Gastrocnemius medialis (tissue), 4 donors: ENCODE measurements at regions not wholly inside any gene's neighbourhood (a gene's known extent, or its start where the extent isn't known, plus 50 kb on each side); places are given as distances from the start of the nearest gene placed in this dataset.

Source experiments
- ATAC-seq, 2 donors: fragments of 150-250 bp; one replicate each; pipeline ENCODE4 v1.9.1; 2016
- DNase-seq, 2 donors: peaks; one replicate each; pipeline ENCODE4 v3.0.0-alpha.2; 2019
- H3K27ac ChIP-seq, 4 donors: fragments of 200-600 bp; sonication (generic); 1 replicate in 1 of 4; 2 replicates in 3 of 4; pipeline ENCODE4 v1.5.1; 2016 to 2018; ENCODE audit warnings: mild to moderate bottlenecking in 2 of 4, moderate library complexity in 1 of 4
- H3K27me3 ChIP-seq, 3 donors: fragments of 200-600 bp; sonication (generic) in 2 of 3; 1 replicate in 1 of 3; 2 replicates in 2 of 3; pipeline versions ENCODE4 v1.5.1 to v1.6.0; 2016 to 2019; ENCODE audit warnings: mild to moderate bottlenecking in 1 of 3, moderate library complexity in 1 of 3
- H3K36me3 ChIP-seq, 2 donors: fragments of 200-600 bp; sonication (generic) in 1 of 2; one replicate each; pipeline ENCODE4 v1.5.1; 2017 to 2018
- H3K4me1 ChIP-seq, 2 donors: fragments of 200-600 bp; sonication (generic) in 1 of 2; one replicate each; pipeline ENCODE4 v1.5.1; 2016 to 2017; ENCODE audit warnings: mild to moderate bottlenecking in 2 of 2
- H3K4me3 ChIP-seq, 4 donors: fragments of 200-600 bp; sonication (generic) in 3 of 4; 1 replicate in 1 of 4; 2 replicates in 3 of 4; pipeline ENCODE4 v1.5.1; 2016 to 2019; ENCODE audit warnings: mild to moderate bottlenecking in 2 of 4
- H3K9me3 ChIP-seq, 3 donors: fragments of 200-600 bp; sonication (generic) in 2 of 3; 1 replicate in 1 of 3; 2 replicates in 2 of 3; pipeline ENCODE4 v1.5.1; 2016 to 2019
- CTCF ChIP-seq, 5 experiments: fragments of 450-650 bp in 3 of 5; fragments of 200-600 bp in 2 of 5; sonication (generic) in 2 of 5; IDR thresholded peaks in 4 of 5; conservative IDR thresholded peaks in 1 of 5; 1 replicate in 4 of 5; 2 replicates in 1 of 5; pipeline ENCODE4 v1.5.1; 2016 to 2019; ENCODE audit warnings: antibody characterized with exemption in 5 of 5, mild to moderate bottlenecking in 3 of 5, moderate library complexity in 3 of 5
- POLR2A ChIP-seq, 2 donors: fragments of 450-650 bp; IDR thresholded peaks; one replicate each; pipeline ENCODE4 v1.6.1; 2017; ENCODE audit warnings: antibody characterized with exemption in 2 of 2, mild to moderate bottlenecking in 2 of 2, moderate library complexity in 2 of 2
- in situ Hi-C, 4 donors: fragments of 200-750 bp; cut with MboI; loops; one replicate each; pipeline versions ENCODE4 v1.15.0 to v1.8.0; 2017; ENCODE audit warnings: low sequenced_read_pairs in 4 of 4
- intact Hi-C: fragments of 100-400 bp; cut with DNase I; formaldehyde crosslinking; loops from one replicate; pipeline ENCODE4 v1.15.1; 2023; ENCODE audit warnings: low total_unique reads

GRCh38 chr2:38505779-38506178 is 96.9 kb downstream of the HNRNPLL start:
- H3K27ac ChIP-seq: peak overlapping the region; percentile 75 to 88 (median 78)
- TF ChIP-seq CTCF (IDR thresholded peaks at IDR 0.05 in 4 of 5, conservative IDR thresholded peaks at IDR 0.05 in 1 of 5): no peak
- peak in 1 of 2 donors; percentile 57 for TF ChIP-seq POLR2A (IDR thresholded peaks at IDR 0.05)
- H3K27me3 ChIP-seq: no peaks in the 10 kb centered on the region
- H3K4me1 ChIP-seq: peaks cover 38 to 54% of the 10 kb centered on the region in 2 donors
- in situ Hi-C loops (no loop called here), intact Hi-C loops (loop anchor here (5.0 to 10.0 kb wide), 2 partner anchors 128 to 929 kb away; partner anchors contain the start of genes ATL2 and MAP4K3)
- no peak overlapping the region for H3K4me3 ChIP-seq
- DNase-seq (peak; percentile 91 to 94), ATAC-seq (peak; percentile 92 to 94)
- H3K36me3 ChIP-seq: no peaks in the 10 kb centered on the region
- no peaks in the 10 kb centered on the region for H3K9me3 ChIP-seq

- ATAC-seq (peak; percentile 57 to 71), DNase-seq (peak; percentile 60 to 74)
- Histone ChIP-seq H3K36me3 (no peaks in the 10 kb centered on the region), H3K27ac (peak overlapping the region; percentile 75 to 88 (median 78)), H3K9me3 (no peaks in the 10 kb centered on the region), H3K4me3 (no peak overlapping the region), H3K4me1 (peaks cover 43 to 59% of the 10 kb centered on the region in 2 donors), H3K27me3 (no peaks in the 10 kb centered on the region)
- in situ Hi-C loops (no loop called here), intact Hi-C loops (loop anchor here (10.0 kb wide), 1 partner anchor 931 kb away; the partner anchor contains the start of gene MAP4K3)
- peak in 1 of 2 donors; percentile 31 for TF ChIP-seq POLR2A (IDR thresholded peaks at IDR 0.05)
- no peak for TF ChIP-seq CTCF (IDR thresholded peaks at IDR 0.05 in 4 of 5, conservative IDR thresholded peaks at IDR 0.05 in 1 of 5)
Observed at GRCh38 chr2:38504169-38504568, 98.6 kb downstream of the HNRNPLL start.

GRCh38 chr2:38502107-38502506 is 100.6 kb downstream of the HNRNPLL start:
- intact Hi-C loops (loop anchor here (10.0 kb wide), 1 partner anchor 933 kb away; the partner anchor contains the start of gene MAP4K3), in situ Hi-C loops (no loop called here)
- TF ChIP-seq POLR2A (IDR thresholded peaks at IDR 0.05): no peak
- no peak for TF ChIP-seq CTCF (IDR thresholded peaks at IDR 0.05 in 4 of 5, conservative IDR thresholded peaks at IDR 0.05 in 1 of 5)
- Histone ChIP-seq H3K4me1 (peaks cover 47 to 65% of the 10 kb centered on the region in 2 donors), H3K27me3 (no peaks in the 10 kb centered on the region), H3K4me3 (no peak overlapping the region), H3K9me3 (no peaks in the 10 kb centered on the region), H3K27ac (peak overlapping the region in 2 of 4 donors; percentile 6 to 88), H3K36me3 (no peaks in the 10 kb centered on the region)
- ATAC-seq: no peak
- no peak for DNase-seq

- DNase-seq: peak; percentile 52 to 64
- intact Hi-C loops (loop anchor here (10.0 kb wide), 1 partner anchor 935 kb away; the partner anchor contains the start of gene MAP4K3), in situ Hi-C loops (no loop called here)
- no peak overlapping the region for H3K4me3 ChIP-seq
- no peaks in the 10 kb centered on the region for H3K36me3 ChIP-seq
- ATAC-seq: peak; percentile 8 to 31
- no peaks in the 10 kb centered on the region for H3K27me3 ChIP-seq
- TF ChIP-seq CTCF (IDR thresholded peaks at IDR 0.05 in 4 of 5, conservative IDR thresholded peaks at IDR 0.05 in 1 of 5): no peak
- no peak for TF ChIP-seq POLR2A (IDR thresholded peaks at IDR 0.05)
- H3K27ac ChIP-seq: peak overlapping the region; percentile 78 to 93 (median 86)
- H3K9me3 ChIP-seq: no peaks in the 10 kb centered on the region
- H3K4me1 ChIP-seq: peaks cover 59 to 66% of the 10 kb centered on the region in 2 donors
Observed at GRCh38 chr2:38500283-38500634, 102.5 kb downstream of the HNRNPLL start.
